Upper lobe of right lung (tissue), 1 donor: ENCODE measurements at regions not wholly inside any gene's neighbourhood (a gene's known extent, or its start where the extent isn't known, plus 50 kb on each side); places are given as distances from the start of the nearest gene placed in this dataset.
"Not testable (repeated sequence)": the region's sequence is repeated elsewhere in the genome, so short reads cannot be mapped to it uniquely, and the experiment has no call there.

Experiments used
- ATAC-seq: fragments of 200-7000 bp; cut with Tn5 transposase; one replicate; pipeline ENCODE4 v1.9.1; 2020; ENCODE audit warnings: mild to moderate bottlenecking, moderate library complexity
- DNase-seq: peaks from one replicate; pipeline ENCODE4 v3.0.0-alpha.2; 2020
- H3K27ac ChIP-seq: fragments of 200-600 bp; one replicate; pipeline ENCODE4 v1.8.0; 2022
- H3K27me3 ChIP-seq: fragments of 200-600 bp; one replicate; pipeline ENCODE4 v1.8.0; 2022; ENCODE audit warnings: mild to moderate bottlenecking
- H3K36me3 ChIP-seq: fragments of 200-600 bp; one replicate; pipeline ENCODE4 v1.8.0; 2022
- H3K4me1 ChIP-seq: fragments of 200-600 bp; one replicate; pipeline ENCODE4 v1.8.0; 2022
- H3K4me3 ChIP-seq: fragments of 200-600 bp; one replicate; pipeline ENCODE4 v1.8.0; 2022; ENCODE audit warnings: mild to moderate bottlenecking
- H3K9me3 ChIP-seq: fragments of 200-600 bp; one replicate; pipeline ENCODE4 v1.8.0; 2022
- CTCF ChIP-seq: fragments of 200-600 bp; IDR thresholded peaks from one replicate; pipeline ENCODE4 v1.8.0; 2022; ENCODE audit warnings: antibody characterized with exemption
- intact Hi-C: fragments of 100-400 bp; cut with DNase I; formaldehyde crosslinking; loops from one replicate; pipeline ENCODE4 v1.11.0; 2022
- donor health status: DM: no; HTN: yes; CAD: no; lungs with severe emphysema.

- intact Hi-C loops = no loop called here
- Histone ChIP-seq H3K4me1 (no peaks in the 10 kb centered on the region), H3K27me3 (no peaks in the 10 kb centered on the region), H3K4me3 (no peak overlapping the region), H3K36me3 (no peaks in the 10 kb centered on the region), H3K27ac (no peak overlapping the region), H3K9me3 (no peaks in the 10 kb centered on the region)
- ATAC-seq = no peak
- TF ChIP-seq CTCF = no peak
- DNase-seq = no peak
Observed at GRCh38 chr3:6362406-6362805, 498.5 kb upstream of the GRM7 start.

GRCh38 chr3:6367171-6367570 lies 493.7 kb upstream of the GRM7 start:
- no peak for ATAC-seq
- TF ChIP-seq CTCF = no peak
- intact Hi-C loops = no loop called here
- Histone ChIP-seq H3K27ac (no peak overlapping the region), H3K4me3 (no peak overlapping the region), H3K36me3 (no peaks in the 10 kb centered on the region), H3K4me1 (no peaks in the 10 kb centered on the region), H3K9me3 (no peaks in the 10 kb centered on the region), H3K27me3 (no peaks in the 10 kb centered on the region)
- DNase-seq = no peak

- intact Hi-C loops = no loop called here
- Histone ChIP-seq H3K9me3 (no peaks in the 10 kb centered on the region), H3K27me3 (no peaks in the 10 kb centered on the region), H3K36me3 (no peaks in the 10 kb centered on the region), H3K27ac (no peak overlapping the region), H3K4me3 (no peak overlapping the region), H3K4me1 (no peaks in the 10 kb centered on the region)
- DNase-seq (no peak), ATAC-seq (no peak)
- no peak for TF ChIP-seq CTCF
Observed at GRCh38 chr3:6392123-6392522, 468.8 kb upstream of the GRM7 start.

- TF ChIP-seq CTCF = no peak
- intact Hi-C loops = no loop called here
- Histone ChIP-seq H3K4me1 (no peaks in the 10 kb centered on the region), H3K27ac (no peak overlapping the region), H3K36me3 (no peaks in the 10 kb centered on the region), H3K27me3 (no peaks in the 10 kb centered on the region), H3K4me3 (no peak overlapping the region), H3K9me3 (no peaks in the 10 kb centered on the region)
- ATAC-seq (no peak), DNase-seq (no peak)
Observed at GRCh38 chr3:6394944-6395343, 466.0 kb upstream of the GRM7 start.

- no peak for ATAC-seq
- Histone ChIP-seq H3K4me3 (no peak overlapping the region), H3K36me3 (no peaks in the 10 kb centered on the region), H3K4me1 (no peaks in the 10 kb centered on the region), H3K27ac (no peak overlapping the region), H3K27me3 (no peaks in the 10 kb centered on the region), H3K9me3 (no peaks in the 10 kb centered on the region)
- intact Hi-C loops = no loop called here
- no peak for TF ChIP-seq CTCF
- DNase-seq = no peak
Observed at GRCh38 chr3:6396631-6397030, 464.3 kb upstream of the GRM7 start.

GRCh38 chr3:6402666-6403065 lies 458.2 kb upstream of the GRM7 start:
- DNase-seq, ATAC-seq, intact Hi-C loops, H3K4me3 ChIP-seq, H3K36me3 ChIP-seq, H3K4me1 ChIP-seq, H3K27me3 ChIP-seq, H3K27ac ChIP-seq: not testable (repeated sequence)
- H3K9me3 ChIP-seq = peaks cover 11% of the 10 kb centered on the region

- H3K4me1 ChIP-seq, DNase-seq, intact Hi-C loops, H3K4me3 ChIP-seq, H3K27ac ChIP-seq, H3K27me3 ChIP-seq, ATAC-seq, H3K36me3 ChIP-seq: not testable (repeated sequence)
- H3K9me3 ChIP-seq = peaks cover 11% of the 10 kb centered on the region
Observed at GRCh38 chr3:6406923-6407322, 454.0 kb upstream of the GRM7 start.
